ENCODE measurements at regions not wholly inside any gene's neighbourhood (a gene's known extent, or its start where the extent isn't known, plus 50 kb on each side); places are given as distances from the start of the nearest gene placed in this dataset.
"Not testable (repeated sequence)": the region's sequence is repeated elsewhere in the genome, so short reads cannot be mapped to it uniquely, and the experiment has no call there.

DNA sequence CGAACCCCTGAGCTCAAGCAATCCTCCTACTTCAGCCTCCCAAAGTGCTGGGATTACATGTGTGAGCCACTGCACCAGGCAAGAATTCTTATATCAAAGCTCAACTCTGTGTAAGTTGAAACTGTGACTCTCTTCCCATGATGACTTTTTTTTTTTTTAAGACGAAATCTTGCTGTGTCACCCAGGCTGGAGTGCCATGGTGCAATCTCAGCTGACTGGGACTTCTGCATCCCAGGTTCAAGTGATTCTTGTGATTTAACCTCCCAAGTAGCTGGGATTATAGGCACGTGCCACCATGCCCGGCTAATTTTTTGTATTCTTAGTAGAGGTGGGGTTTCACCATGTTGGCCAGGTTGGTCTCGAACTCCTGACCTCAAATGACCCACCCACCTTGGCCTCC, 51.6 kb upstream of the WAC start:
- TF ChIP-seq, protein P1, sequence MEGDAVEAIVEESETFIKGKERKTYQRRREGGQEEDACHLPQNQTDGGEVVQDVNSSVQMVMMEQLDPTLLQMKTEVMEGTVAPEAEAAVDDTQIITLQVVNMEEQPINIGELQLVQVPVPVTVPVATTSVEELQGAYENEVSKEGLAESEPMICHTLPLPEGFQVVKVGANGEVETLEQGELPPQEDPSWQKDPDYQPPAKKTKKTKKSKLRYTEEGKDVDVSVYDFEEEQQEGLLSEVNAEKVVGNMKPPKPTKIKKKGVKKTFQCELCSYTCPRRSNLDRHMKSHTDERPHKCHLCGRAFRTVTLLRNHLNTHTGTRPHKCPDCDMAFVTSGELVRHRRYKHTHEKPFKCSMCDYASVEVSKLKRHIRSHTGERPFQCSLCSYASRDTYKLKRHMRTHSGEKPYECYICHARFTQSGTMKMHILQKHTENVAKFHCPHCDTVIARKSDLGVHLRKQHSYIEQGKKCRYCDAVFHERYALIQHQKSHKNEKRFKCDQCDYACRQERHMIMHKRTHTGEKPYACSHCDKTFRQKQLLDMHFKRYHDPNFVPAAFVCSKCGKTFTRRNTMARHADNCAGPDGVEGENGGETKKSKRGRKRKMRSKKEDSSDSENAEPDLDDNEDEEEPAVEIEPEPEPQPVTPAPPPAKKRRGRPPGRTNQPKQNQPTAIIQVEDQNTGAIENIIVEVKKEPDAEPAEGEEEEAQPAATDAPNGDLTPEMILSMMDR (IDR thresholded peaks at IDR 0.05), result not testable (repeated sequence)
- not testable (repeated sequence) for TF ChIP-seq POLR2AphosphoS5 (IDR thresholded peaks at IDR 0.05; ENCODE audit: low read depth, low read length); SIN3A (IDR thresholded peaks at IDR 0.05; ENCODE audit: borderline replicate concordance, insufficient read depth, low read depth, low read length); TCF7L2 (IDR thresholded peaks at IDR 0.05; ENCODE audit: low read depth, low read length)
- TF ChIP-seq, protein P2, sequence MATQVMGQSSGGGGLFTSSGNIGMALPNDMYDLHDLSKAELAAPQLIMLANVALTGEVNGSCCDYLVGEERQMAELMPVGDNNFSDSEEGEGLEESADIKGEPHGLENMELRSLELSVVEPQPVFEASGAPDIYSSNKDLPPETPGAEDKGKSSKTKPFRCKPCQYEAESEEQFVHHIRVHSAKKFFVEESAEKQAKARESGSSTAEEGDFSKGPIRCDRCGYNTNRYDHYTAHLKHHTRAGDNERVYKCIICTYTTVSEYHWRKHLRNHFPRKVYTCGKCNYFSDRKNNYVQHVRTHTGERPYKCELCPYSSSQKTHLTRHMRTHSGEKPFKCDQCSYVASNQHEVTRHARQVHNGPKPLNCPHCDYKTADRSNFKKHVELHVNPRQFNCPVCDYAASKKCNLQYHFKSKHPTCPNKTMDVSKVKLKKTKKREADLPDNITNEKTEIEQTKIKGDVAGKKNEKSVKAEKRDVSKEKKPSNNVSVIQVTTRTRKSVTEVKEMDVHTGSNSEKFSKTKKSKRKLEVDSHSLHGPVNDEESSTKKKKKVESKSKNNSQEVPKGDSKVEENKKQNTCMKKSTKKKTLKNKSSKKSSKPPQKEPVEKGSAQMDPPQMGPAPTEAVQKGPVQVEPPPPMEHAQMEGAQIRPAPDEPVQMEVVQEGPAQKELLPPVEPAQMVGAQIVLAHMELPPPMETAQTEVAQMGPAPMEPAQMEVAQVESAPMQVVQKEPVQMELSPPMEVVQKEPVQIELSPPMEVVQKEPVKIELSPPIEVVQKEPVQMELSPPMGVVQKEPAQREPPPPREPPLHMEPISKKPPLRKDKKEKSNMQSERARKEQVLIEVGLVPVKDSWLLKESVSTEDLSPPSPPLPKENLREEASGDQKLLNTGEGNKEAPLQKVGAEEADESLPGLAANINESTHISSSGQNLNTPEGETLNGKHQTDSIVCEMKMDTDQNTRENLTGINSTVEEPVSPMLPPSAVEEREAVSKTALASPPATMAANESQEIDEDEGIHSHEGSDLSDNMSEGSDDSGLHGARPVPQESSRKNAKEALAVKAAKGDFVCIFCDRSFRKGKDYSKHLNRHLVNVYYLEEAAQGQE (IDR thresholded peaks at IDR 0.05; ENCODE audit: insufficient read depth in 1 of 2, low read depth in 2 of 2, low read length in 1 of 2), result not testable (repeated sequence)

All from Panc1 (cell line).